PC-3 (cell line): ENCODE measurements at regions not wholly inside any gene's neighbourhood (a gene's known extent, or its start where the extent isn't known, plus 50 kb on each side); places are given as distances from the start of the nearest gene placed in this dataset.

Source experiments
- ATAC-seq: fragments of 200-7000 bp; cut with Tn5 transposase; 2 replicates; pipeline ENCODE4 v1.9.1; 2020; ENCODE audit warnings: mild to moderate bottlenecking, moderate library complexity
- BruUV-seq: library from RNA; stranded (reverse); fragments of 400-500 nt; replicated peaks from 2 replicates; lab custom pipeline; 2021; lab: Mats Ljungman, UMichigan
- CTCF ChIA-PET: fragments of 300-600 bp; sonication (Branson Sonifier 250); formaldehyde crosslinking; loops from one replicate; lab custom pipeline; 2022; ENCODE audit warnings: antibody characterized with exemption; lab: Charles Lee
- POLR2A ChIA-PET: fragments of 300-600 bp; sonication (Branson Sonifier 250); formaldehyde crosslinking; loops from one replicate; lab custom pipeline; 2022; ENCODE audit warnings: antibody characterized with exemption; ENCODE audit not compliant: unreplicated experiment; lab: Charles Lee
- DNase-seq: peaks from one replicate; pipeline ENCODE4 v3.0.0-alpha.2; 2015
- H2AFZ ChIP-seq: fragments of 300-600 bp; sonication (generic); 2 replicates; pipeline ENCODE4 v1.6.0; 2016; ENCODE audit warnings: antibody characterized with exemption, low read length
- H3F3A ChIP-seq: fragments of 300-600 bp; sonication (generic); one replicate; pipeline ENCODE4 v1.6.0; 2017; ENCODE audit warnings: antibody characterized with exemption, low read length, control low read depth, mild to moderate bottlenecking; ENCODE audit not compliant: unreplicated experiment
- H3K27ac ChIP-seq: fragments of 300-600 bp; sonication (generic); 2 replicates; pipeline ENCODE4 v1.5.1; 2016; ENCODE audit warnings: mild to moderate bottlenecking, low read length
- H3K27me3 ChIP-seq: fragments of 300-600 bp; sonication (generic); 2 replicates; pipeline ENCODE4 v1.6.1; 2016; ENCODE audit warnings: low read length, mixed read lengths
- H3K36me3 ChIP-seq: fragments of 300-600 bp; sonication (generic); 2 replicates; pipeline ENCODE4 v1.6.1; 2016; ENCODE audit warnings: low read depth, mixed run types, low read length, mixed read lengths
- H3K4me1 ChIP-seq: fragments of 300-600 bp; sonication (generic); 2 replicates; pipeline ENCODE4 v1.5.1; 2016; ENCODE audit warnings: low read length; ENCODE audit not compliant: insufficient read depth
- H3K4me2 ChIP-seq: fragments of 300-600 bp; sonication (generic); 2 replicates; pipeline ENCODE4 v1.6.0; 2016; ENCODE audit warnings: low read length
- H3K4me3 ChIP-seq: fragments of 300-600 bp; sonication (generic); 2 replicates; pipeline ENCODE4 v1.5.1; 2016; ENCODE audit warnings: mild to moderate bottlenecking, low read length, mixed read lengths
- H3K79me2 ChIP-seq: fragments of 300-600 bp; sonication (generic); 2 replicates; pipeline ENCODE4 v1.6.1; 2017; ENCODE audit warnings: low read length, mixed read lengths
- H3K9ac ChIP-seq: fragments of 300-600 bp; sonication (generic); 2 replicates; pipeline ENCODE4 v1.6.0; 2016; ENCODE audit warnings: mild to moderate bottlenecking, low read length
- H3K9me2 ChIP-seq: fragments of 300-600 bp; sonication (generic); replicated peaks from 2 replicates; pipeline ENCODE4 v1.6.1; 2016; ENCODE audit warnings: mixed run types, low read length, mixed read lengths
- H3K9me3 ChIP-seq: fragments of 300-600 bp; sonication (generic); 2 replicates; pipeline ENCODE4 v1.6.1; 2016; ENCODE audit warnings: low read length, mixed read lengths
- H4K20me1 ChIP-seq: fragments of 300-600 bp; sonication (generic); 2 replicates; pipeline ENCODE4 v1.6.1; 2016; ENCODE audit warnings: low read length, mixed read lengths
- CTCF ChIP-seq: fragments of 300-600 bp; sonication (generic); conservative IDR thresholded peaks from 2 replicates; pipeline ENCODE4 v1.5.1; 2017; ENCODE audit warnings: antibody characterized with exemption, low read depth, mild to moderate bottlenecking, low read length
- EZH2 ChIP-seq: fragments of 300-600 bp; sonication (generic); IDR thresholded peaks from one replicate; pipeline ENCODE4 v1.6.1; 2017; ENCODE audit warnings: antibody characterized with exemption, mild to moderate bottlenecking, low read length; ENCODE audit not compliant: unreplicated experiment
- EZH2phosphoT487 ChIP-seq: fragments of 300-600 bp; sonication (generic); IDR thresholded peaks from 2 replicates; pipeline ENCODE4 v1.6.1; 2018; ENCODE audit warnings: mild to moderate bottlenecking, antibody characterized with exemption, low read length, borderline replicate concordance
- intact Hi-C: fragments of 100-400 bp; cut with micrococcal nuclease; formaldehyde crosslinking; loops from 2 replicates; pipeline ENCODE4 v1.9.0; 2023

- H2AFZ ChIP-seq, result no peak overlapping the region
- POLR2A ChIA-PET, result no interaction called here
- no peak for ATAC-seq
These were observed 197.8 kb downstream of the CD83 start for GRCh38 chr6:14315353-14315752.

GRCh38 chr6:14316651-14317386 lies 199.2 kb downstream of the CD83 start:
- H3K9me2 ChIP-seq, result no peaks in the 10 kb centered on the region
- intact Hi-C loops, result no loop called here
- CTCF ChIA-PET, result interaction anchor here (0.6 to 0.7 kb wide), 3 partner anchors 46 to 1423 kb away, joined by 3 to 5 read pairs (median 4); no protein-coding TSS in a partner anchor
- H2AFZ ChIP-seq, result peak overlapping the region; percentile 35; the same call in 1 of the 2 replicates
- no peak overlapping the region for H3K27ac ChIP-seq
- DNase-seq, result peak; percentile 26
- ATAC-seq, result peak; percentile 54
- no peaks in the 10 kb centered on the region for H3F3A ChIP-seq
- H3K4me3 ChIP-seq, result no peak overlapping the region
- H4K20me1 ChIP-seq, result no peaks in the 10 kb centered on the region
- no peaks in the 10 kb centered on the region for H3K27me3 ChIP-seq
- no peaks in the 10 kb centered on the region for H3K36me3 ChIP-seq
- no peaks in the 10 kb centered on the region for H3K79me2 ChIP-seq
- no peak overlapping the region for H3K9ac ChIP-seq
- H3K4me1 ChIP-seq, result peaks cover 8% of the 10 kb centered on the region
- no peaks in the 10 kb centered on the region for H3K9me3 ChIP-seq
- BruUV-seq, result no TSS peak
- H3K4me2 ChIP-seq, result 0 out of 2 replicates have a peak overlapping the region, but pooled peaks have one; percentile 14
- POLR2A ChIA-PET, result no interaction called here
- TF ChIP-seq EZH2 (no peak), EZH2phosphoT487 (no peak), CTCF (peak; percentile 55)

More at GRCh38 chr6:14315353-14315752, 197.8 kb downstream of the CD83 start:
- no peak overlapping the region for H3K9ac ChIP-seq
- no peak overlapping the region for H3K4me2 ChIP-seq
- H3K79me2 ChIP-seq, result no peaks in the 10 kb centered on the region
- no peaks in the 10 kb centered on the region for H4K20me1 ChIP-seq
- no peaks in the 10 kb centered on the region for H3K27me3 ChIP-seq
- H3K36me3 ChIP-seq, result no peaks in the 10 kb centered on the region
- H3K9me2 ChIP-seq, result no peaks in the 10 kb centered on the region
- no peak for DNase-seq
- intact Hi-C loops, result no loop called here
- TF ChIP-seq EZH2phosphoT487 (no peak), EZH2 (no peak)
- no peak overlapping the region for H3K27ac ChIP-seq
- peaks cover 8% of the 10 kb centered on the region for H3K4me1 ChIP-seq
- no peaks in the 10 kb centered on the region for H3K9me3 ChIP-seq
- BruUV-seq, result no TSS peak
- H3K4me3 ChIP-seq, result no peak overlapping the region
- no peaks in the 10 kb centered on the region for H3F3A ChIP-seq
- CTCF ChIA-PET, result no interaction called here

GRCh38 chr6:14317387-14317970 lies 199.9 kb downstream of the CD83 start:
- POLR2A ChIA-PET, result no interaction called here
- Histone ChIP-seq H3K4me1 (peaks cover 8% of the 10 kb centered on the region), H3K4me3 (no peak overlapping the region), H3K4me2 (no peak overlapping the region), H3K27me3 (no peaks in the 10 kb centered on the region), H3K36me3 (no peaks in the 10 kb centered on the region), H3K9ac (no peak overlapping the region), H3K9me3 (no peaks in the 10 kb centered on the region), H3K79me2 (no peaks in the 10 kb centered on the region), H4K20me1 (no peaks in the 10 kb centered on the region), H2AFZ (peak overlapping the region; percentile 35; the same call in 1 of the 2 replicates), H3K9me2 (no peaks in the 10 kb centered on the region), H3K27ac (no peak overlapping the region), H3F3A (no peaks in the 10 kb centered on the region)
- no peak for TF ChIP-seq EZH2
- TF ChIP-seq EZH2phosphoT487, result no peak
- TF ChIP-seq CTCF, result no peak
- CTCF ChIA-PET, result interaction anchor here (0.6 to 0.7 kb wide), 2 partner anchors 46 to 50 kb away, joined by 4 to 5 read pairs; no protein-coding TSS in a partner anchor
- intact Hi-C loops, result no loop called here
- ATAC-seq, result no peak
- no TSS peak for BruUV-seq
- no peak for DNase-seq
